OCI-LY7 (cell line): ENCODE measurements at regions not wholly inside any gene's neighbourhood (a gene's known extent, or its start where the extent isn't known, plus 50 kb on each side); places are given as distances from the start of the nearest gene placed in this dataset.

ENCODE experiments used
- BruUV-seq: library from RNA; stranded (reverse); fragments of 400-500 nt; replicated peaks from 2 replicates; lab custom pipeline; 2021; lab: Mats Ljungman, UMichigan
- CTCF ChIA-PET: fragments of 300-600 bp; sonication (Branson Sonifier 250); formaldehyde crosslinking; loops from one replicate; lab custom pipeline; 2022; ENCODE audit warnings: antibody characterized with exemption; ENCODE audit not compliant: unreplicated experiment; lab: Charles Lee
- POLR2A ChIA-PET: fragments of 300-600 bp; sonication (Branson Sonifier 250); formaldehyde crosslinking; loops from one replicate; lab custom pipeline; 2022; ENCODE audit warnings: antibody characterized with exemption; lab: Charles Lee
- DNase-seq: peaks from one replicate; pipeline ENCODE4 v3.0.0-alpha.2; 2015; ENCODE audit warnings: low spot score
- H2AFZ ChIP-seq: fragments of 200-600 bp; sonication (generic), shearing (Covaris generic); 2 replicates; pipeline ENCODE4 v1.6.1; 2014; ENCODE audit warnings: mild to moderate bottlenecking, antibody characterized with exemption, low read length, moderate library complexity
- H3K27ac ChIP-seq: fragments of 200-600 bp; sonication (generic); 2 replicates; pipeline ENCODE4 v1.5.1; 2014; ENCODE audit warnings: mixed run types, low read depth, mild to moderate bottlenecking, moderate library complexity, low read length, inconsistent platforms; ENCODE audit not compliant: poor library complexity, severe bottlenecking
- H3K36me3 ChIP-seq: fragments of 200-600 bp; sonication (generic); 2 replicates; pipeline ENCODE4 v1.6.1; 2014; ENCODE audit warnings: mild to moderate bottlenecking, antibody characterized with exemption, low read length, moderate library complexity, mixed read lengths; ENCODE audit not compliant: insufficient read depth
- H3K4me1 ChIP-seq: fragments of 200-600 bp; sonication (generic); 2 replicates; pipeline ENCODE4 v1.5.1; 2014; ENCODE audit warnings: mild to moderate bottlenecking, low read length; ENCODE audit not compliant: insufficient read depth, poor library complexity, severe bottlenecking
- H3K4me2 ChIP-seq: fragments of 200-600 bp; sonication (generic); 2 replicates; pipeline ENCODE4 v1.6.1; 2014; ENCODE audit warnings: mild to moderate bottlenecking, low read length
- H3K4me3 ChIP-seq: fragments of 200-600 bp; sonication (generic); 2 replicates; pipeline ENCODE4 v1.5.1; 2014; ENCODE audit warnings: mild to moderate bottlenecking, low read depth, low read length; ENCODE audit not compliant: poor library complexity, severe bottlenecking
- H3K79me2 ChIP-seq: fragments of 200-600 bp; sonication (generic); 2 replicates; pipeline ENCODE4 v1.6.1; 2016; ENCODE audit warnings: low read depth, mild to moderate bottlenecking, low read length, moderate library complexity, mixed read lengths; ENCODE audit not compliant: insufficient read depth
- H3K9me2 ChIP-seq: fragments of 200-600 bp; sonication (generic); 2 replicates; pipeline ENCODE4 v1.6.1; 2016; ENCODE audit warnings: mild to moderate bottlenecking, low read length, mixed read lengths; ENCODE audit not compliant: insufficient read depth
- H3K9me3 ChIP-seq: fragments of 200-600 bp; sonication (generic); 2 replicates; pipeline ENCODE4 v1.6.1; 2014; ENCODE audit warnings: mild to moderate bottlenecking, mixed run types, low read length, mixed read lengths
- H4K20me1 ChIP-seq: fragments of 200-600 bp; sonication (generic); 2 replicates; pipeline ENCODE4 v1.6.1; 2014; ENCODE audit warnings: mild to moderate bottlenecking, antibody characterized with exemption, low read length, moderate library complexity, mixed read lengths; ENCODE audit not compliant: insufficient read depth
- EZH2phosphoT487 ChIP-seq: fragments of 200-600 bp; sonication (generic); IDR thresholded peaks from 2 replicates; pipeline ENCODE4 v1.6.1; 2018; ENCODE audit warnings: low read depth, borderline replicate concordance, mild to moderate bottlenecking, mixed run types, antibody characterized with exemption, low read length, moderate library complexity, mixed read lengths
- intact Hi-C: fragments of 100-400 bp; cut with micrococcal nuclease; formaldehyde crosslinking; loops from one replicate; pipeline ENCODE4 v1.10.0; 2022; ENCODE audit not compliant: unreplicated experiment
- TF ChIP-seq, protein P1 (sequence below): fragments of 200-600 bp; sonication (generic); conservative IDR thresholded peaks from 2 replicates; pipeline ENCODE4 v1.5.1; 2014; ENCODE audit warnings: mild to moderate bottlenecking, antibody characterized with exemption, low read length, moderate library complexity, mixed read lengths

DNA sequence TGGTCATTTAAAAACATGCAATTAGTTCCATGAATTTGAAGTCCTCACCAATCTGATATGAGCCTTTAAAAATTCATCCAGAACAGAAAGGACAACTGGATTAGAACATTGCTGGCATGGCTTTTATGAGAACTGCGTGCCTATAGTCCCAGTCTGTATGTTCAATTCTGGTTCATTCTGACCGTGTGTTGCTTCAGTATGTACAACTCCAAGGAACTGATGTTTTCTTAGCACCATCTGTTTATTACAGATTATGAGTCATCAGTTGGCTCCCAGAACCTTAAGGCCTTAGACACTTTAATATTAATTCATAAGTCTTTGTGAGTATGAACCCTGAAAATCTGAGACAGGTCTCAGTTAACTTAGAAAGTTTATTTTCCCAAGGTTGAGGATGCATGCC, 115.0 kb downstream of the CEP44 start:
- ChIA-PET CTCF (no interaction called here), POLR2A (interaction anchor here (1.1 kb wide), 1 partner anchor 26 kb away, joined by 5 read pairs; no protein-coding TSS in a partner anchor)
- intact Hi-C loops: no loop called here
- H2AFZ ChIP-seq: no peak overlapping the region
- no peak for DNase-seq
- no peak overlapping the region for H3K4me3 ChIP-seq
- TF ChIP-seq, protein P1, sequence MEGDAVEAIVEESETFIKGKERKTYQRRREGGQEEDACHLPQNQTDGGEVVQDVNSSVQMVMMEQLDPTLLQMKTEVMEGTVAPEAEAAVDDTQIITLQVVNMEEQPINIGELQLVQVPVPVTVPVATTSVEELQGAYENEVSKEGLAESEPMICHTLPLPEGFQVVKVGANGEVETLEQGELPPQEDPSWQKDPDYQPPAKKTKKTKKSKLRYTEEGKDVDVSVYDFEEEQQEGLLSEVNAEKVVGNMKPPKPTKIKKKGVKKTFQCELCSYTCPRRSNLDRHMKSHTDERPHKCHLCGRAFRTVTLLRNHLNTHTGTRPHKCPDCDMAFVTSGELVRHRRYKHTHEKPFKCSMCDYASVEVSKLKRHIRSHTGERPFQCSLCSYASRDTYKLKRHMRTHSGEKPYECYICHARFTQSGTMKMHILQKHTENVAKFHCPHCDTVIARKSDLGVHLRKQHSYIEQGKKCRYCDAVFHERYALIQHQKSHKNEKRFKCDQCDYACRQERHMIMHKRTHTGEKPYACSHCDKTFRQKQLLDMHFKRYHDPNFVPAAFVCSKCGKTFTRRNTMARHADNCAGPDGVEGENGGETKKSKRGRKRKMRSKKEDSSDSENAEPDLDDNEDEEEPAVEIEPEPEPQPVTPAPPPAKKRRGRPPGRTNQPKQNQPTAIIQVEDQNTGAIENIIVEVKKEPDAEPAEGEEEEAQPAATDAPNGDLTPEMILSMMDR: no peak
- TF ChIP-seq EZH2phosphoT487: no peak
- H3K79me2 ChIP-seq: no peaks in the 10 kb centered on the region
- no TSS peak for BruUV-seq
- H3K9me3 ChIP-seq: no peaks in the 10 kb centered on the region
- H3K9me2 ChIP-seq: no peaks in the 10 kb centered on the region
- no peaks in the 10 kb centered on the region for H3K36me3 ChIP-seq
- no peak overlapping the region for H3K4me2 ChIP-seq
- no peak overlapping the region for H3K27ac ChIP-seq
- H3K4me1 ChIP-seq: no peaks in the 10 kb centered on the region
- H4K20me1 ChIP-seq: no peaks in the 10 kb centered on the region

DNA sequence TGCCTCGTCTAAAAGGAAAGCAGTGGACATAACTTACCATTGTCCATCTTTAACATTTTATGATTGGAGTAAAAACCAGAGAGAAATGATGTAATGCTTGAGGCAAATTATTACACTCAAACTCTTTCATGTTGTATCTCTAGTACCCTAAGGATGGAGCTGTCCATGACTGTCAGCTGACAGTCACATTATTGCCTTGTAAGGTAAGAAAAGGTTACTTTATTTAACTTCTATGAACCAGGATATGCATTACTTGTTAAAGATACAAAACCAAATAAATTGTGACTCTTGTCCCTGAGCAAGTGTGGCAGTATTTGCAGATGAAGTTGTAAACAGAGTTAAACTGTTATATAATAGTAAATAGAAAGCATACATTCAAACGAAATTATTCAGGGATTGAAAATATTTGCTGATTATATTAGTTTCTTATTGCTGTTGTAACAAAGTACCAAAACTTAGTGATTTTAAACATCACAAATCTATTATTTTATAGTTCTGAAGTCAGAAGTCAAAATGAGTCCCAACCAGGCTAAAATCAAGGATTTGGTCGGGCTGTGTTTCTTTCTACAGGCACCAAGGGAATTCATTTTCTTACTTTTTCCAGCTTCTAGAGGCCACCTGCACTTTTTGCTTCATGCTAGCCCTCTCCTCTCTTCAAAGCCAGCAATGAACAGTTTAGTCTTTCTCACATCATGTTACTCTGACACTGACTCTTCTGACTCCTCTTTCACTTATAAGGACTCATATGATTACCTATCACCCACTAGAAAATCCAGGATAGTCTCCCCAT, 113.8 kb downstream of the CEP44 start:
- no peak for DNase-seq
- intact Hi-C loops: no loop called here
- ChIA-PET POLR2A (no interaction called here), CTCF (no interaction called here)
- Histone ChIP-seq H3K9me3 (no peaks in the 10 kb centered on the region), H3K4me3 (no peak overlapping the region), H3K27ac (no peak overlapping the region), H3K79me2 (no peaks in the 10 kb centered on the region), H3K4me2 (no peak overlapping the region), H4K20me1 (no peaks in the 10 kb centered on the region), H3K9me2 (no peaks in the 10 kb centered on the region), H3K4me1 (no peaks in the 10 kb centered on the region), H3K36me3 (no peaks in the 10 kb centered on the region), H2AFZ (no peak overlapping the region)
- BruUV-seq: no TSS peak
- TF ChIP-seq EZH2phosphoT487: no peak
- TF ChIP-seq, protein P1: no peak

DNA sequence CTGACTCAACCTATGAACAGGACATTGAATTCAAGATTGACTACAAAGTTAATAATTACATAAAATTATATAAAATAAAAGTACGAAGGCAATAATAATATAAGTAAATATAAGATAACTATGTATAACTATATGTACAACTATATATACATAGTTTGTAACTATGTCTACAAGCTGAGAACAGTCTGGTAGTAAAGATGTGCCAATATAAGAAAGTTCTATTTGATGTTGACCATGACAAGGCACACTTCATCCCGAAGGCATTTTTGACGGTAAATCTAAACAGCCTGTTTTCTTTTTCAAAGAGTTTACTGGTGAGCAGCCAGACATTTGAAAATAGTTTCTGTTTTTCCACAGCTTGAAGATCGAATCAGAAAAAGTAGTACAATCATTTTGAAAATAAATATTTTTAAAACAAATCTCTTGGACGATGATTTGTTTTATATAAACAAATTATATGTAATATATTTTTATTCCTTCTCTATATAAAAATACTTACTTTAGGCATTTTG, 112.9 kb downstream of the CEP44 start:
- Histone ChIP-seq H3K9me3 (no peaks in the 10 kb centered on the region), H4K20me1 (no peaks in the 10 kb centered on the region), H2AFZ (no peak overlapping the region), H3K27ac (no peak overlapping the region), H3K79me2 (no peaks in the 10 kb centered on the region), H3K4me1 (no peaks in the 10 kb centered on the region), H3K36me3 (no peaks in the 10 kb centered on the region), H3K9me2 (no peaks in the 10 kb centered on the region), H3K4me3 (no peak overlapping the region), H3K4me2 (no peak overlapping the region)
- TF ChIP-seq, protein P1: no peak
- TF ChIP-seq EZH2phosphoT487: no peak
- no TSS peak for BruUV-seq
- ChIA-PET CTCF (no interaction called here), POLR2A (no interaction called here)
- DNase-seq: no peak
- intact Hi-C loops: no loop called here
